Neural progenitor cell (in vitro differentiated cells): ENCODE measurements at regions not wholly inside any gene's neighbourhood (a gene's known extent, or its start where the extent isn't known, plus 50 kb on each side); places are given as distances from the start of the nearest gene placed in this dataset.

ENCODE experiments used
- EZH2 ChIP-seq: fragments of 200-600 bp; sonication (generic); IDR thresholded peaks from 2 replicates; pipeline ENCODE4 v1.6.1; 2017; ENCODE audit warnings: antibody characterized with exemption, mild to moderate bottlenecking, moderate library complexity
- TF ChIP-seq, protein P1 (sequence below): fragments of 200-600 bp; sonication (generic); IDR thresholded peaks from 2 replicates; pipeline ENCODE4 v1.5.1; 2017; ENCODE audit warnings: antibody characterized with exemption, mild to moderate bottlenecking

DNA sequence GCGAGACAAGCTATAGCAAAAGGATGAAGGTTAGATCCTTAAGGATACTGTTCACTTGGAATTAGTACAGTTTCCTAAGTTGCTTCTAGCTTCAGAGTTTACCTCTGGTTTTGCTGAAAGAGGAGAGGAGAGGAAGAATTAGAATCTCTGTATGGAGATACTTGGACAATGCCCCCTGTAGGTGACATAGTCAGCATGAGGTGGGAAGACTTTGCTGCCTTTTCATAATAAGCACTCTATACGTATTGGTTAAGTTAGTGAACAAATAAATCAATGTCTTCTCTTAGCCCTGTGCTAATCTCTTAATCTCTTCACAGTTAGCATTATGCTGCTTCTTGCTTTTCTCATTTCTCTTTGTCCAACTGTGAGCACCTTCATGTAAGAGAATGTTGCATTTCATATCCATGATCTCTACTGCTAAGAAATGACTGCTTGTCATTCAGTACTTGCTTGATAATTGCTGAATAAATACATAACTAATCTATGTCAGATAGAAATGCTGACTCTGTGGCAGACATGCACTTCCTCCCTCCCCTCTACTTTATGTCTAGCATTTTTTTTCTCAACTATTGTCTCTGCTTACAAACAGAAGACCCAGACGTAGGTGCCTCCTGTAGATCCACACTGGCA lies 527.2 kb downstream of the GBA3 start:
- TF ChIP-seq, protein P1, sequence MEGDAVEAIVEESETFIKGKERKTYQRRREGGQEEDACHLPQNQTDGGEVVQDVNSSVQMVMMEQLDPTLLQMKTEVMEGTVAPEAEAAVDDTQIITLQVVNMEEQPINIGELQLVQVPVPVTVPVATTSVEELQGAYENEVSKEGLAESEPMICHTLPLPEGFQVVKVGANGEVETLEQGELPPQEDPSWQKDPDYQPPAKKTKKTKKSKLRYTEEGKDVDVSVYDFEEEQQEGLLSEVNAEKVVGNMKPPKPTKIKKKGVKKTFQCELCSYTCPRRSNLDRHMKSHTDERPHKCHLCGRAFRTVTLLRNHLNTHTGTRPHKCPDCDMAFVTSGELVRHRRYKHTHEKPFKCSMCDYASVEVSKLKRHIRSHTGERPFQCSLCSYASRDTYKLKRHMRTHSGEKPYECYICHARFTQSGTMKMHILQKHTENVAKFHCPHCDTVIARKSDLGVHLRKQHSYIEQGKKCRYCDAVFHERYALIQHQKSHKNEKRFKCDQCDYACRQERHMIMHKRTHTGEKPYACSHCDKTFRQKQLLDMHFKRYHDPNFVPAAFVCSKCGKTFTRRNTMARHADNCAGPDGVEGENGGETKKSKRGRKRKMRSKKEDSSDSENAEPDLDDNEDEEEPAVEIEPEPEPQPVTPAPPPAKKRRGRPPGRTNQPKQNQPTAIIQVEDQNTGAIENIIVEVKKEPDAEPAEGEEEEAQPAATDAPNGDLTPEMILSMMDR: peak; percentile 18
- TF ChIP-seq EZH2: no peak
